NCI-H2107 treated with DMSO at 0.1 percent for 48 hours (cell line): ENCODE measurements at regions not wholly inside any gene's neighbourhood (a gene's known extent, or its start where the extent isn't known, plus 50 kb on each side); places are given as distances from the start of the nearest gene placed in this dataset.
A peak's percentile ranks its signal among the peaks of the same experiment; 100 is the strongest.
"Not testable (repeated sequence)": the region's sequence is repeated elsewhere in the genome, so short reads cannot be mapped to it uniquely, and the experiment has no call there.

Source experiments
- DNase-seq: peaks from one replicate; lab custom pipeline; 2025; ENCODE audit not compliant: unreplicated experiment; lab: John Stamatoyannopoulos, UW

DNA sequence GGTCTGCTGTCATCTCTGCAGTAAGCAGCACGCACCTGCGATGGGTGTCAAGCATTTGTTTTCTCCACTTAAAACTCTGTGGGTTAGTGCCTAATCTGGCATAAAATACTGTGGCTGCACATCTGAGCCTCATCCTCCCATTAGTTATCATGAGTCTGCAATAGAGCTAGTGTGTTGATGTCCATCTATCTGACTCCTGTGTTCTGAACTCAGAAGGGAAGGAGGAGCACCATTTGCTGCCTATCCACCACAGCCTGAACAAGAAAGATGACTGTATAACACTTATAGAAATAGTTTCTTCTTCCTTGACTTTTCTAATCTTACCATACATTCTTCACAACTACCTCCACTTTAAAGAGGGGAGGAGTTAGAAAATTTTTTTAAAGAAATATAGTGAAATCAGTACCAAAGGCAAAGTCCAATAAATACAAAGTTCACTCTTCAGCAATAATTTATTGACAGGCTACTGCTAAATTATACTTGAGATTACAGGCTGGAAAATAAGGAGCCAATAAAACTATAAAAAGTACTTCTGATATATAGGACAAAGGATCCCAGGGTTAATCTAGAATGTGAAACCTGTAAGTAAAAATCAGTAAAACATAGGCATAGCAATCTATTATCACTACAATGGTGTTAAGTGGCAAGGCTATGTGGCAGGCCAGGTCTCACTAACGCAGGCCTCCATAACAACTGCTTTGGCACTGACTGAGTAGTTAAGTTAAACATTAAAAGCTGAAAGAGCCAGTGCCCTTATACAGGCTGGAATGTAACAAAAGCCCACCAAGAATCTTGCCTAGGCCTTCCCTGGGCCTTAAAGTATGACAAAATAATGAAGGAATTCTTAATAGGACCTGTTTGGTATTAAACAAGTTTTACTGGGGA, 70.2 kb downstream of the LGALS9C start:
- DNase-seq, result not testable (repeated sequence)

GRCh38 chr17:18557086-18557485, 80.5 kb downstream of the LGALS9C start:
- DNase-seq, result not testable (repeated sequence)

- not testable (repeated sequence) for DNase-seq
Observed at GRCh38 chr17:18563381-18564098, 80.7 kb downstream of the TBC1D28 start.

DNA sequence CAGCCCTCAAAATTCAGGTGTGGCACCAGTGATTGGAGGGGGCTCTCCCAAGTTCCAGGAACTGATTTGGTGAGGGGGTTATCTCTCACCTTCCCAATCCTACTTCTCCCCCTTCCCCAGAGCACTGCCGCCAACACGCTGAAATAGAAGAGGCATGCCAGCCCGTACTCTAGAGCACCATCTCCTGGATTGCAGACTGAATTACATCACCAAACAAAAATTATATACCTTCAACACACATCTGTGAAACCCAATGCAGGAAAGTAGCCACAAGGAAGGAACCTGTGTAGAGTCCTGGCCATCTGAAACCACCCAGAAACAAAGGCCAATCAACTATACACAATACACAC, 80.1 kb downstream of the TBC1D28 start:
- DNase-seq, result peak; percentile 46

- not testable (repeated sequence) for DNase-seq
Observed at GRCh38 chr17:18568108-18568995, 75.8 kb downstream of the TBC1D28 start.

- not testable (repeated sequence) for DNase-seq
Observed at GRCh38 chr17:18569489-18569913, 74.7 kb downstream of the TBC1D28 start.

GRCh38 chr17:18572536-18572935, 71.7 kb downstream of the TBC1D28 start:
- not testable (repeated sequence) for DNase-seq

- not testable (repeated sequence) for DNase-seq
Observed at GRCh38 chr17:18574137-18574536, 70.1 kb downstream of the TBC1D28 start.
